K562 (cell line): ENCODE measurements at regions not wholly inside any gene's neighbourhood (a gene's known extent, or its start where the extent isn't known, plus 50 kb on each side); places are given as distances from the start of the nearest gene placed in this dataset.

Source experiments
- ATAC-seq: fragments of 200-7000 bp; cut with Tn5 transposase; 3 replicates; pipeline ENCODE4 v1.9.1; 2020; ENCODE audit warnings: moderate library complexity
- BruUV-seq: library from RNA; stranded (reverse); fragments of 400-500 nt; replicated peaks from 2 replicates; lab custom pipeline; 2021; lab: Mats Ljungman, UMichigan
- CTCF ChIA-PET: fragments of 300-600 bp; formaldehyde crosslinking; extraction: SDS; loops from one replicate; lab custom pipeline; 2021; ENCODE audit warnings: low intra/inter-chr PET ratio; lab: Yijun Ruan, JAX
- POLR2A ChIA-PET: fragments of 300-600, 350-650 bp; sonication (Branson Sonifier 250); formaldehyde crosslinking; extraction: SDS; loops from one replicate; lab custom pipeline; 2021; ENCODE audit warnings: antibody characterized with exemption, inconsistent platforms; lab: Yijun Ruan, JAX
- DNase-seq, 4 experiments: peaks; one replicate each; pipeline versions ENCODE4 v3.0.0 to v3.0.0-alpha.2; 2011 to 2018; ENCODE audit warnings: low spot score in 3 of 4, mixed read lengths in 3 of 4; ENCODE audit errors: extremely low read depth in 1 of 4
- FAIRE-seq: peaks from 2 replicates; lab custom pipeline; 2011; peaks lifted over from hg19 to GRCh38; lab: Jason Lieb, UNC
- H2AFZ ChIP-seq: 2 replicates; pipeline ENCODE4 v1.6.0; 2011; ENCODE audit warnings: low read depth, low read length, control low read depth, inconsistent platforms
- H3K27ac ChIP-seq: fragments of 200-600 bp; 3 replicates; pipeline ENCODE4 v1.8.0; 2011; ENCODE audit warnings: low read depth, mild to moderate bottlenecking, control low read depth, inconsistent platforms, low read length, moderate library complexity, mixed read lengths; ENCODE audit errors: extremely low read depth
- H3K27me3 ChIP-seq, 2 experiments: fragments of 300-600 bp in 1 of 2; 2 replicates in 1 of 2; 3 replicates in 1 of 2; pipeline versions ENCODE4 v1.6.0 to v1.8.0; 2011; ENCODE audit warnings: inconsistent platforms in 2 of 2, low read length in 2 of 2, mild to moderate bottlenecking in 1 of 2, mixed read lengths in 1 of 2, moderate library complexity in 1 of 2; ENCODE audit not compliant: control insufficient read depth in 2 of 2, insufficient read depth in 2 of 2
- H3K36me3 ChIP-seq: fragments of 300-600 bp; 3 replicates; pipeline ENCODE4 v1.8.0; 2011; ENCODE audit warnings: mild to moderate bottlenecking, low read length, inconsistent platforms; ENCODE audit not compliant: control insufficient read depth, insufficient read depth
- H3K4me1 ChIP-seq, 2 experiments: fragments of 200-600 bp in 1 of 2; replicated peaks in 1 of 2; 2 replicates in 1 of 2; 3 replicates in 1 of 2; pipeline versions ENCODE4 v1.5.1 to v1.8.0; 2011; ENCODE audit warnings: inconsistent platforms in 2 of 2, low read length in 2 of 2, mild to moderate bottlenecking in 1 of 2, mixed read lengths in 1 of 2, moderate library complexity in 1 of 2; ENCODE audit not compliant: control insufficient read depth in 2 of 2, insufficient read depth in 2 of 2
- H3K4me2 ChIP-seq: 2 replicates; pipeline ENCODE4 v1.6.1; 2011; ENCODE audit warnings: low read length, control low read depth, inconsistent platforms, mixed read lengths; ENCODE audit not compliant: insufficient read depth
- H3K4me3 ChIP-seq: fragments of 200-600 bp; sonication (generic), shearing (Covaris generic); 2 replicates; pipeline ENCODE4 v1.5.1; 2016; ENCODE audit warnings: control low read depth, inconsistent platforms
- H3K79me2 ChIP-seq: fragments of 200-600 bp; 3 replicates; pipeline ENCODE4 v1.8.0; 2011; ENCODE audit warnings: low read length, inconsistent platforms; ENCODE audit not compliant: control insufficient read depth, insufficient read depth
- H3K9ac ChIP-seq, 2 experiments: 2 replicates each; pipeline versions ENCODE4 v1.6.0 to v1.6.1; 2011; ENCODE audit warnings: low read depth in 2 of 2, low read length in 2 of 2, control low read depth in 1 of 2, inconsistent platforms in 1 of 2, mild to moderate bottlenecking in 1 of 2, mixed read lengths in 1 of 2; ENCODE audit not compliant: insufficient read depth in 1 of 2
- H3K9me1 ChIP-seq: one replicate; pipeline ENCODE4 v1.6.0; 2011; ENCODE audit warnings: inconsistent platforms, mild to moderate bottlenecking, low read length, moderate library complexity; ENCODE audit not compliant: control insufficient read depth, insufficient read depth
- H3K9me3 ChIP-seq: replicated peaks from 2 replicates; pipeline ENCODE4 v1.5.1; 2011; ENCODE audit warnings: low read depth, low read length, inconsistent platforms; ENCODE audit not compliant: control insufficient read depth, insufficient read depth
- H4K20me1 ChIP-seq: replicated peaks from 2 replicates; pipeline ENCODE4 v1.6.1; 2011; ENCODE audit warnings: low read length, inconsistent platforms, mixed read lengths; ENCODE audit not compliant: control insufficient read depth, insufficient read depth
- FOXA1 ChIP-seq: fragments of 450-650 bp; IDR thresholded peaks from 2 replicates; pipeline ENCODE4 v1.6.1; 2016; ENCODE audit warnings: mild to moderate bottlenecking, borderline replicate concordance
- MBD1 ChIP-seq: fragments of 250-450 bp; sonication (Bioruptor Pico); IDR thresholded peaks from 2 replicates; pipeline ENCODE4 v1.8.0; 2022; ENCODE audit warnings: inconsistent platforms
- PHF8 ChIP-seq: fragments of 200-600 bp; sonication (generic); IDR thresholded peaks from 2 replicates; pipeline ENCODE4 v1.6.1; 2012; ENCODE audit warnings: mixed run types, mild to moderate bottlenecking, inconsistent platforms, low read length, moderate library complexity, borderline replicate concordance
- SNAPC5 ChIP-seq: fragments of 250-450 bp; sonication (Bioruptor Pico); IDR thresholded peaks from 2 replicates; pipeline ENCODE4 v1.8.0; 2021; ENCODE audit warnings: moderate library complexity, mild to moderate bottlenecking, inconsistent platforms
- WHSC1 ChIP-seq: IDR thresholded peaks from one replicate; pipeline ENCODE4 v1.6.1; 2012; ENCODE audit warnings: low read length, control low read depth, inconsistent platforms
- ZNF280B ChIP-seq: fragments of 250-450 bp; sonication (Bioruptor Pico); IDR thresholded peaks from 2 replicates; pipeline ENCODE4 v1.5.1; 2021; ENCODE audit warnings: mild to moderate bottlenecking
- ZNF655 ChIP-seq: fragments of 250-450 bp; sonication (Bioruptor Pico); IDR thresholded peaks from 2 replicates; pipeline ENCODE4 v1.5.0; 2021
- WGBS: fragments of 100-300 bp; shearing (Covaris generic); methylation state at CpG from one replicate; pipeline ENCODE4 v1.1.6; 2016; ENCODE audit warnings: low coverage, mixed read lengths; ENCODE audit not compliant: insufficient coverage; ENCODE audit errors: missing lambda C conversion rate; 5-methylcytosine and 5-hydroxymethylcytosine counted together
- in situ Hi-C: fragments of 300-500 bp; cut with MboI; formaldehyde crosslinking; loops from 4 replicates; pipeline ENCODE4 v1.15.0; 2018; ENCODE audit warnings: inconsistent platforms, mixed read lengths
- intact Hi-C: fragments of 100-400 bp; cut with micrococcal nuclease; formaldehyde crosslinking; loops from 2 replicates; pipeline ENCODE4 v1.14.2; 2022

GRCh38 chr7:79968894-79969293, 165.7 kb upstream of the GNAI1 start:
- ATAC-seq: no peak
- no peak for FAIRE-seq

More at GRCh38 chr7:79968894-79969293, 165.7 kb upstream of the GNAI1 start:
- H4K20me1 ChIP-seq: no peaks in the 10 kb centered on the region
- no peak for DNase-seq
- CTCF ChIA-PET: no interaction called here
- POLR2A ChIA-PET: no interaction called here
- H2AFZ ChIP-seq: no peak overlapping the region
- no peak for TF ChIP-seq SNAPC5 (CRISPR knock-in tag)
- no peak for TF ChIP-seq WHSC1
- TF ChIP-seq ZNF655 (CRISPR knock-in tag): no peak
- TF ChIP-seq PHF8: no peak
- TF ChIP-seq MBD1: no peak
- TF ChIP-seq ZNF280B (CRISPR knock-in tag): no peak
- TF ChIP-seq FOXA1: no peak
- TF ChIP-seq, all 486 proteins: peak for 0
- H3K27ac ChIP-seq: no peak overlapping the region
- WGBS: 0% methylated on average over 2 of the region's 2 CpGs
- H3K9ac ChIP-seq: no peak overlapping the region
- no peaks in the 10 kb centered on the region for H3K79me2 ChIP-seq
- no peaks in the 10 kb centered on the region for H3K9me1 ChIP-seq
- H3K36me3 ChIP-seq: no peaks in the 10 kb centered on the region
- H3K27me3 ChIP-seq: no peaks in the 10 kb centered on the region
- in situ Hi-C loops: no loop called here
- no peak overlapping the region for H3K4me2 ChIP-seq
- no TSS peak for BruUV-seq
- H3K4me3 ChIP-seq: no peak overlapping the region
- no peaks in the 10 kb centered on the region for H3K4me1 ChIP-seq
- intact Hi-C loops: no loop called here
- no peaks in the 10 kb centered on the region for H3K9me3 ChIP-seq
